22Rv1 (cell line): ENCODE measurements at regions not wholly inside any gene's neighbourhood (a gene's known extent, or its start where the extent isn't known, plus 50 kb on each side); places are given as distances from the start of the nearest gene placed in this dataset.

ENCODE experiments used
- H3K27ac ChIP-seq: fragments of 450-650 bp; 2 replicates; pipeline ENCODE4 v1.5.1; 2017
- CTCF ChIP-seq: fragments of 450-650 bp; IDR thresholded peaks from 2 replicates; pipeline ENCODE4 v1.5.1; 2017; ENCODE audit warnings: mild to moderate bottlenecking
- ZFX ChIP-seq: fragments of 450-650 bp; IDR thresholded peaks from 2 replicates; pipeline ENCODE4 v1.6.1; 2017; ENCODE audit warnings: antibody characterized with exemption, borderline replicate concordance

- TF ChIP-seq ZFX (no peak), CTCF (no peak)
- H3K27ac ChIP-seq = no peak overlapping the region
Observed at GRCh38 chr13:82925114-82925513, 957.2 kb downstream of the SLITRK1 start.

GRCh38 chr13:82917984-82918383 lies 964.3 kb downstream of the SLITRK1 start:
- TF ChIP-seq CTCF (no peak), ZFX (no peak)
- no peak overlapping the region for H3K27ac ChIP-seq

GRCh38 chr13:82912564-82912963 lies 969.7 kb downstream of the SLITRK1 start:
- H3K27ac ChIP-seq = no peak overlapping the region
- TF ChIP-seq ZFX = no peak
- TF ChIP-seq CTCF = no peak

GRCh38 chr13:82905071-82905470 lies 977.2 kb downstream of the SLITRK1 start:
- TF ChIP-seq CTCF = no peak
- TF ChIP-seq ZFX = no peak

GRCh38 chr13:82900453-82900852 lies 981.8 kb downstream of the SLITRK1 start:
- no peak overlapping the region for H3K27ac ChIP-seq
- no peak for TF ChIP-seq ZFX
- no peak for TF ChIP-seq CTCF

More at GRCh38 chr13:82905071-82905470, 977.2 kb downstream of the SLITRK1 start:
- no peak overlapping the region for H3K27ac ChIP-seq

GRCh38 chr13:82898586-82898985 lies 983.7 kb downstream of the SLITRK1 start:
- H3K27ac ChIP-seq = no peak overlapping the region
- TF ChIP-seq CTCF = no peak
- no peak for TF ChIP-seq ZFX

GRCh38 chr13:82879921-82880320 lies 1002.4 kb downstream of the SLITRK1 start:
- TF ChIP-seq CTCF (no peak), ZFX (no peak)
- H3K27ac ChIP-seq = no peak overlapping the region
